ENCODE measurements at regions not wholly inside any gene's neighbourhood (a gene's known extent, or its start where the extent isn't known, plus 50 kb on each side); places are given as distances from the start of the nearest gene placed in this dataset.
A peak's percentile ranks its signal among the peaks of the same experiment; 100 is the strongest.

GRCh38 chr5:8752595-8752994 is 793.3 kb downstream of the SEMA5A start:
- no peak overlapping the region for H3K27ac ChIP-seq
- H3K4me1 ChIP-seq: no peaks in the 10 kb centered on the region
- intact Hi-C loops (cut with DNase I; ENCODE audit: low total_unique reads): no loop called here
- DNase-seq: no peak
- in situ Hi-C loops (cut with MboI; ENCODE audit: low pct_ligation_motif_present in 1 of 4, low pct_unique_long_range_greater_than_20kb in 1 of 4, low sequenced_read_pairs in 3 of 4): loop anchor here in 2 of 4 donors (25.0 kb wide), 1 partner anchor 460 kb away; no protein-coding TSS in a partner anchor
- H3K27me3 ChIP-seq: no peaks in the 10 kb centered on the region
- no peaks in the 10 kb centered on the region for H3K9me3 ChIP-seq
- H3K4me3 ChIP-seq: no peak overlapping the region
- H3K36me3 ChIP-seq: no peaks in the 10 kb centered on the region
- TF ChIP-seq, protein P1, sequence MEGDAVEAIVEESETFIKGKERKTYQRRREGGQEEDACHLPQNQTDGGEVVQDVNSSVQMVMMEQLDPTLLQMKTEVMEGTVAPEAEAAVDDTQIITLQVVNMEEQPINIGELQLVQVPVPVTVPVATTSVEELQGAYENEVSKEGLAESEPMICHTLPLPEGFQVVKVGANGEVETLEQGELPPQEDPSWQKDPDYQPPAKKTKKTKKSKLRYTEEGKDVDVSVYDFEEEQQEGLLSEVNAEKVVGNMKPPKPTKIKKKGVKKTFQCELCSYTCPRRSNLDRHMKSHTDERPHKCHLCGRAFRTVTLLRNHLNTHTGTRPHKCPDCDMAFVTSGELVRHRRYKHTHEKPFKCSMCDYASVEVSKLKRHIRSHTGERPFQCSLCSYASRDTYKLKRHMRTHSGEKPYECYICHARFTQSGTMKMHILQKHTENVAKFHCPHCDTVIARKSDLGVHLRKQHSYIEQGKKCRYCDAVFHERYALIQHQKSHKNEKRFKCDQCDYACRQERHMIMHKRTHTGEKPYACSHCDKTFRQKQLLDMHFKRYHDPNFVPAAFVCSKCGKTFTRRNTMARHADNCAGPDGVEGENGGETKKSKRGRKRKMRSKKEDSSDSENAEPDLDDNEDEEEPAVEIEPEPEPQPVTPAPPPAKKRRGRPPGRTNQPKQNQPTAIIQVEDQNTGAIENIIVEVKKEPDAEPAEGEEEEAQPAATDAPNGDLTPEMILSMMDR (IDR thresholded peaks at IDR 0.05): no peak
- TF ChIP-seq POLR2A (IDR thresholded peaks at IDR 0.05) (no peak), EP300 (IDR thresholded peaks at IDR 0.05; ENCODE audit: low read depth) (no peak), POLR2AphosphoS5 (IDR thresholded peaks at IDR 0.05) (no peak)
- WGBS, 2 donors (ENCODE audit: low coverage in 1 of 2): 65 to 89% methylated on average over 1 of the region's 1 CpG

DNA sequence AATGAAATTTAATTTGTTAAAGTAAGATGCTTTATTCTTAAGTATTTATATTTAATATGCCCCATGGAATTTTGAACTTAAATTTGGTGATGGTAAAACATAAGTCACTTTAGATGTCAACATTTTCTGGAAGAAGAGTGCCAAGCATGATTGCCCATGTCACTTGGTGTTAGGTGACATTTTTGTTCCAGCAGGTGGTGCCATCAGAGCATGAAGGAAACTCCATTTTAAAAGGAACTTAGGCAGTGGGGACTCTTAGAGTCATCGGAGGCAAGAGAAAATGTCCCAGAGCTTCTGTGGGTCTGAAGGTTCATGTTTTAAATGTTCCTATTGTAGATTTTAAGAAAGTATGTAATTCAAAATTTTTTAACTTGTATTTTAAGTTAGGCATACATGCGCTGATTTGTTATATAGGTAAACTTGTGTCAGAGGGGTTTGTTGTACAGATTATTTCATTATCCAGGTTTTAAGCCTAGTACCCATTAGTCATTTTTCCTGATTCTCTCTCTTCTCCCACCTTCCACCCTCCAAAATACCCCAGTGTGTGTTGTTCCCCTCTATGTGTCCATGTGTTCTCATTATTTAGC is 789.3 kb downstream of the SEMA5A start:
- H3K4me3 ChIP-seq: no peak overlapping the region
- TF ChIP-seq EP300 (IDR thresholded peaks at IDR 0.05; ENCODE audit: low read depth): no peak
- TF ChIP-seq, protein P1 (IDR thresholded peaks at IDR 0.05): peak in 2 of 5 experiments; percentile 32 to 47
- no peak overlapping the region for H3K27ac ChIP-seq
- H3K9me3 ChIP-seq: no peaks in the 10 kb centered on the region
- DNase-seq: peak; percentile 8
- intact Hi-C loops (cut with DNase I; ENCODE audit: low total_unique reads): no loop called here
- 57 to 67% methylated on average over 2 of the region's 2 CpGs for WGBS, 2 donors (ENCODE audit: low coverage in 1 of 2)
- no peaks in the 10 kb centered on the region for H3K27me3 ChIP-seq
- in situ Hi-C loops (cut with MboI; ENCODE audit: low pct_ligation_motif_present in 1 of 4, low pct_unique_long_range_greater_than_20kb in 1 of 4, low sequenced_read_pairs in 3 of 4): loop anchor here in 2 of 4 donors (25.0 kb wide), 1 partner anchor 456 kb away; no protein-coding TSS in a partner anchor
- no peaks in the 10 kb centered on the region for H3K36me3 ChIP-seq
- no peaks in the 10 kb centered on the region for H3K4me1 ChIP-seq

GRCh38 chr5:8765886-8766285 is 780.0 kb downstream of the SEMA5A start:
- no peak for DNase-seq

DNA sequence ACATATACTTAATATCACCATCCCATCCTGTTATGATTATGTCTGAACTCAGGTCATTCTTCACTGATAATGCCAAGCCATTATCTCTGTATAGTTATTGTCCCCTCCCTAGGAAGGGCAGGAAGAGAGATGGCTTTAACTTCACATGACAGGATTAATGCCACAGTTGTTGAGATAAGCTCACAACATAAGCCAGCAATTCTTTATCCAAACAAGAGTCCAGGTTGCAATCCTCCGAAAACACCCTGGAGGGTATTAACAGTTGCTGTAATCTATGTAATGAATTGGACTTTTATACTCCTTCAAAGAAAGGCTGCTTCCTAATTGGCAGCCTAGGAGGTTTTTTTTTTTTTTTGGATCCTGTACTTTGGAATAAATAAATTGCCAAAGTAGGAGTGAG is 779.4 kb downstream of the SEMA5A start:
- TF ChIP-seq POLR2AphosphoS5 (IDR thresholded peaks at IDR 0.05): no peak
- TF ChIP-seq, protein P1 (IDR thresholded peaks at IDR 0.05): no peak
- TF ChIP-seq POLR2A (IDR thresholded peaks at IDR 0.05): no peak
- TF ChIP-seq EP300 (IDR thresholded peaks at IDR 0.05; ENCODE audit: low read depth): no peak
- intact Hi-C loops (cut with DNase I; ENCODE audit: low total_unique reads) (no loop called here), in situ Hi-C loops (cut with MboI; ENCODE audit: low pct_ligation_motif_present in 1 of 4, low pct_unique_long_range_greater_than_20kb in 1 of 4, low sequenced_read_pairs in 3 of 4) (loop anchor here in 2 of 4 donors (25.0 kb wide), 1 partner anchor 446 kb away; no protein-coding TSS in a partner anchor)

More at GRCh38 chr5:8765886-8766285, 780.0 kb downstream of the SEMA5A start:
- TF ChIP-seq POLR2A (IDR thresholded peaks at IDR 0.05) (no peak), EP300 (IDR thresholded peaks at IDR 0.05; ENCODE audit: low read depth) (no peak), POLR2AphosphoS5 (IDR thresholded peaks at IDR 0.05) (no peak)
- TF ChIP-seq, protein P1 (IDR thresholded peaks at IDR 0.05): no peak
- WGBS, 2 donors (ENCODE audit: low coverage in 1 of 2): 61 to 72% methylated on average over 3 of the region's 3 CpGs
- no peaks in the 10 kb centered on the region for H3K36me3 ChIP-seq
- H3K4me1 ChIP-seq: no peaks in the 10 kb centered on the region
- H3K27ac ChIP-seq: no peak overlapping the region
- H3K9me3 ChIP-seq: no peaks in the 10 kb centered on the region
- no peak overlapping the region for H3K4me3 ChIP-seq
- no peaks in the 10 kb centered on the region for H3K27me3 ChIP-seq
- in situ Hi-C loops (cut with MboI; ENCODE audit: low pct_ligation_motif_present in 1 of 4, low pct_unique_long_range_greater_than_20kb in 1 of 4, low sequenced_read_pairs in 3 of 4): loop anchor here in 2 of 4 donors (25.0 kb wide), 1 partner anchor 446 kb away; no protein-coding TSS in a partner anchor
- intact Hi-C loops (cut with DNase I; ENCODE audit: low total_unique reads): no loop called here

More for the DNA sequence above, 779.4 kb downstream of the SEMA5A start:
- H3K9me3 ChIP-seq: no peaks in the 10 kb centered on the region
- no peak overlapping the region for H3K27ac ChIP-seq
- no peak overlapping the region for H3K4me3 ChIP-seq
- no peaks in the 10 kb centered on the region for H3K4me1 ChIP-seq
- WGBS, 2 donors (ENCODE audit: low coverage in 1 of 2): 80 to 83% methylated on average over 1 of the region's 1 CpG
- H3K36me3 ChIP-seq: no peaks in the 10 kb centered on the region
- no peaks in the 10 kb centered on the region for H3K27me3 ChIP-seq
- no peak for DNase-seq

Measured in transverse colon (tissue), 4 donors.